H1 (cell line): ENCODE measurements at regions not wholly inside any gene's neighbourhood (a gene's known extent, or its start where the extent isn't known, plus 50 kb on each side); places are given as distances from the start of the nearest gene placed in this dataset.

Experiments used
- CTCF ChIA-PET: fragments of 300-600 bp; sonication (Branson Sonifier 250); formaldehyde crosslinking; loops from one replicate; lab custom pipeline; 2021; ENCODE audit not compliant: partially characterized antibody; lab: Charles Lee
- POLR2A ChIA-PET: fragments of 300-600 bp; sonication (Branson Sonifier 250); formaldehyde crosslinking; loops from one replicate; lab custom pipeline; 2021; ENCODE audit warnings: inconsistent platforms; ENCODE audit not compliant: partially characterized antibody; lab: Charles Lee
- DNase-seq, 2 experiments: peaks; one replicate each; pipeline versions ENCODE4 v3.0.0 to v3.0.0-alpha.2; 2010 to 2022; ENCODE audit warnings: low spot score in 2 of 2, low read depth in 1 of 2, mixed read lengths in 1 of 2
- FAIRE-seq: peaks from 2 replicates; lab custom pipeline; 2011; peaks lifted over from hg19 to GRCh38; lab: Jason Lieb, UNC
- H2AFZ ChIP-seq: 2 replicates; pipeline ENCODE4 v1.8.1; 2012; ENCODE audit warnings: low read length, inconsistent platforms
- H2AK5ac ChIP-seq: 2 replicates; pipeline ENCODE4 v1.6.1; 2013; ENCODE audit warnings: low read depth, low read length
- H2BK120ac ChIP-seq: replicated peaks from 2 replicates; pipeline ENCODE3; 2013; ENCODE audit warnings: low read depth, low read length, inconsistent platforms
- H2BK12ac ChIP-seq: 2 replicates; pipeline ENCODE4 v1.6.1; 2013; ENCODE audit warnings: low read depth, low read length
- H2BK15ac ChIP-seq: 2 replicates; pipeline ENCODE4 v1.6.1; 2013; ENCODE audit warnings: low read length
- H2BK20ac ChIP-seq: 2 replicates; pipeline ENCODE4 v1.6.1; 2013; ENCODE audit warnings: low read length
- H2BK5ac ChIP-seq: 2 replicates; pipeline ENCODE4 v1.6.1; 2013; ENCODE audit warnings: low read depth, low read length
- H3K14ac ChIP-seq: 2 replicates; pipeline ENCODE4 v1.6.1; 2013; ENCODE audit warnings: inconsistent platforms; ENCODE audit not compliant: insufficient read length
- H3K18ac ChIP-seq: 2 replicates; pipeline ENCODE4 v1.6.1; 2013; ENCODE audit warnings: low read length; ENCODE audit errors: extremely low read depth
- H3K23ac ChIP-seq: 2 replicates; pipeline ENCODE4 v1.6.1; 2013; ENCODE audit warnings: inconsistent platforms; ENCODE audit not compliant: insufficient read length
- H3K23me2 ChIP-seq: 2 replicates; pipeline ENCODE4 v1.6.1; 2013; ENCODE audit warnings: low read depth, low read length
- H3K27ac ChIP-seq: 2 replicates; pipeline ENCODE4 v1.6.1; 2011; ENCODE audit warnings: low read depth, low read length, inconsistent platforms
- H3K27me3 ChIP-seq, 4 experiments: replicated peaks in 1 of 4; 1 replicate in 1 of 4; 2 replicates in 3 of 4; pipeline versions ENCODE4 v1.6.1 to v1.8.1; 2011 to 2013; ENCODE audit warnings: low read length in 3 of 4, mild to moderate bottlenecking in 3 of 4, inconsistent platforms in 2 of 4, mixed read lengths in 2 of 4, moderate library complexity in 1 of 4; ENCODE audit not compliant: control insufficient read depth in 3 of 4, insufficient read depth in 3 of 4; ENCODE audit errors: extremely low read depth in 1 of 4
- H3K36me3 ChIP-seq, 4 experiments: 2 replicates each; pipeline versions ENCODE4 v1.6.1 to v1.8.1; 2011 to 2013; ENCODE audit warnings: mild to moderate bottlenecking in 4 of 4, low read length in 3 of 4, moderate library complexity in 2 of 4, control low read depth in 1 of 4, inconsistent platforms in 1 of 4; ENCODE audit not compliant: insufficient read depth in 4 of 4, control insufficient read depth in 2 of 4
- H3K4ac ChIP-seq: replicated peaks from 2 replicates; pipeline ENCODE3; 2013; ENCODE audit warnings: low read length, low read depth, mixed read lengths, inconsistent platforms; ENCODE audit not compliant: insufficient read length
- H3K4me1 ChIP-seq, 4 experiments: replicated peaks in 1 of 4; 1 replicate in 1 of 4; 2 replicates in 3 of 4; pipeline versions ENCODE4 v1.6.1 to v1.8.1; 2011 to 2013; ENCODE audit warnings: low read length in 3 of 4, inconsistent platforms in 2 of 4, mixed read lengths in 1 of 4; ENCODE audit not compliant: insufficient read depth in 4 of 4, control insufficient read depth in 3 of 4
- H3K4me2 ChIP-seq, 2 experiments: 2 replicates each; pipeline versions ENCODE4 v1.6.1 to v1.8.1; 2011 to 2013; ENCODE audit warnings: low read depth in 2 of 2, low read length in 2 of 2, control low read depth in 1 of 2, inconsistent platforms in 1 of 2, mild to moderate bottlenecking in 1 of 2; ENCODE audit not compliant: insufficient read depth in 1 of 2
- H3K4me3 ChIP-seq, 4 experiments: fragments of 200-600, 300-600 bp in 1 of 4; sonication (generic), shearing (Covaris generic), sonication (Bioruptor Twin) in 1 of 4; 2 replicates each; pipeline versions ENCODE4 v1.5.1 to v1.8.1; 2011 to 2016; ENCODE audit warnings: low read length in 4 of 4, low read depth in 3 of 4, control low read depth in 2 of 4, inconsistent platforms in 2 of 4, mild to moderate bottlenecking in 2 of 4, mixed read lengths in 1 of 4, moderate library complexity in 1 of 4; ENCODE audit not compliant: insufficient read depth in 2 of 4; ENCODE audit errors: extremely low read depth in 1 of 4
- H3K56ac ChIP-seq: replicated peaks from 2 replicates; pipeline ENCODE3; 2013; ENCODE audit warnings: low read depth, mild to moderate bottlenecking, mixed read lengths, low read length, inconsistent platforms; ENCODE audit not compliant: insufficient read length
- H3K79me1 ChIP-seq: 2 replicates; pipeline ENCODE4 v1.6.1; 2013; ENCODE audit warnings: low read depth, low read length, control low read depth
- H3K79me2 ChIP-seq, 2 experiments: 2 replicates each; pipeline versions ENCODE4 v1.6.1 to v1.8.1; 2012 to 2013; ENCODE audit warnings: low read length in 2 of 2, mild to moderate bottlenecking in 2 of 2, inconsistent platforms in 1 of 2; ENCODE audit not compliant: insufficient read depth in 2 of 2, control insufficient read depth in 1 of 2
- H3K9ac ChIP-seq, 4 experiments: replicated peaks in 1 of 4; 1 replicate in 1 of 4; 2 replicates in 3 of 4; pipeline versions ENCODE4 v1.6.1 to v1.8.1; 2011 to 2013; ENCODE audit warnings: low read depth in 3 of 4, low read length in 3 of 4, control low read depth in 2 of 4, mild to moderate bottlenecking in 2 of 4, moderate library complexity in 2 of 4, inconsistent platforms in 1 of 4; ENCODE audit errors: extremely low read depth in 1 of 4
- H3K9me3 ChIP-seq, 2 experiments: 2 replicates each; pipeline versions ENCODE4 v1.6.1 to v1.8.1; 2012 to 2013; ENCODE audit warnings: mild to moderate bottlenecking in 2 of 2, moderate library complexity in 2 of 2, control low read depth in 1 of 2, inconsistent platforms in 1 of 2, low read depth in 1 of 2, low read length in 1 of 2, mixed read lengths in 1 of 2; ENCODE audit not compliant: insufficient read depth in 2 of 2
- H4K20me1 ChIP-seq, 2 experiments: replicated peaks in 1 of 2; 2 replicates each; pipeline versions ENCODE3 to v1.8.1; 2011 to 2013; ENCODE audit warnings: inconsistent platforms in 2 of 2, low read length in 2 of 2, mild to moderate bottlenecking in 1 of 2; ENCODE audit not compliant: insufficient read depth in 2 of 2, control insufficient read depth in 1 of 2
- H4K5ac ChIP-seq: 2 replicates; pipeline ENCODE4 v1.6.1; 2013; ENCODE audit warnings: low read length, low read depth, mixed read lengths, inconsistent platforms; ENCODE audit not compliant: insufficient read length
- H4K8ac ChIP-seq: 2 replicates; pipeline ENCODE4 v1.8.0; 2013; ENCODE audit warnings: mild to moderate bottlenecking, moderate library complexity, low read length, inconsistent platforms; ENCODE audit not compliant: insufficient read depth; ENCODE audit errors: extremely low read depth
- H4K91ac ChIP-seq: replicated peaks from 2 replicates; pipeline ENCODE3; 2013; ENCODE audit warnings: low read length, mixed read lengths, inconsistent platforms; ENCODE audit not compliant: insufficient read length
- ATF2 ChIP-seq: IDR thresholded peaks from 2 replicates; pipeline ENCODE4 v1.6.1; 2012; ENCODE audit warnings: low read length, inconsistent platforms
- POU5F1 ChIP-seq: IDR thresholded peaks from 2 replicates; pipeline ENCODE4 v1.6.1; 2011; ENCODE audit warnings: low read depth, mild to moderate bottlenecking, low read length, moderate library complexity
- RAD21 ChIP-seq, 2 experiments: IDR thresholded peaks in 1 of 2; conservative IDR thresholded peaks in 1 of 2; 2 replicates each; pipeline ENCODE4 v1.6.1; 2011; ENCODE audit warnings: low read depth in 2 of 2, low read length in 2 of 2, improper control_type of control experiment in 1 of 2, inconsistent platforms in 1 of 2, mild to moderate bottlenecking in 1 of 2, moderate library complexity in 1 of 2
- RNF2 ChIP-seq: fragments of 200-900, 300-1000 bp; sonication (generic); IDR thresholded peaks from 2 replicates; pipeline ENCODE4 v1.7.1; 2016; ENCODE audit warnings: borderline replicate concordance, low read depth, mild to moderate bottlenecking, antibody characterized with exemption, low read length; ENCODE audit not compliant: poor library complexity, severe bottlenecking; ENCODE audit errors: missing control alignments
- SP1 ChIP-seq: IDR thresholded peaks from 2 replicates; pipeline ENCODE4 v1.6.1; 2011; ENCODE audit warnings: low read depth, low read length
- TCF12 ChIP-seq: IDR thresholded peaks from 2 replicates; pipeline ENCODE4 v1.6.1; 2011; ENCODE audit warnings: low read depth, mild to moderate bottlenecking, low read length
- TEAD4 ChIP-seq: IDR thresholded peaks from 2 replicates; pipeline ENCODE4 v1.6.1; 2012; ENCODE audit warnings: low read depth, low read length, inconsistent platforms, mixed read lengths
- YY1 ChIP-seq: IDR thresholded peaks from 2 replicates; pipeline ENCODE4 v1.6.1; 2011; ENCODE audit warnings: low read depth, mild to moderate bottlenecking, low read length
- WGBS, 2 experiments: shearing (Covaris generic) in 1 of 2; methylation state at CpG; one replicate each; pipeline versions ENCODE4 v1.1.6 to v1.1.7; 2013 to 2015; ENCODE audit warnings: low lambda C conversion rate in 2 of 2, mixed read lengths in 2 of 2, inconsistent platforms in 1 of 2, low coverage in 1 of 2, missing lambda C conversion rate in 1 of 2; ENCODE audit not compliant: insufficient replicate concordance in 2 of 2, insufficient coverage in 1 of 2, insufficient read length in 1 of 2; ENCODE audit errors: extremely low coverage in 1 of 2, missing lambda C conversion rate in 1 of 2; 5-methylcytosine and 5-hydroxymethylcytosine counted together
- TF ChIP-seq, protein P1 (sequence below): IDR thresholded peaks from 2 replicates; pipeline ENCODE4 v1.6.1; 2012; ENCODE audit warnings: inconsistent platforms

- Histone ChIP-seq H3K27ac (no peak overlapping the region), H3K36me3 (no peaks in the 10 kb centered on the region)
- FAIRE-seq = no peak
- TF ChIP-seq RNF2 (no peak), YY1 (no peak), POU5F1 (no peak), SP1 (no peak), TCF12 (no peak), RAD21 (IDR thresholded peaks at IDR 0.05 in 1 of 2, conservative IDR thresholded peaks at IDR 0.05 in 1 of 2; ENCODE audit: low read depth in 2 of 2, low read length in 2 of 2) (no peak), ATF2 (no peak), TEAD4 (no peak)
- TF ChIP-seq, protein P1, sequence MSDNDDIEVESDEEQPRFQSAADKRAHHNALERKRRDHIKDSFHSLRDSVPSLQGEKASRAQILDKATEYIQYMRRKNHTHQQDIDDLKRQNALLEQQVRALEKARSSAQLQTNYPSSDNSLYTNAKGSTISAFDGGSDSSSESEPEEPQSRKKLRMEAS = no peak
These were observed 117.6 kb downstream of the MRPL14 start for GRCh38 chr6:44009425-44010321.

More at GRCh38 chr6:44009425-44010321, 117.6 kb downstream of the MRPL14 start:
- Histone ChIP-seq H2AK5ac (0 out of 2 replicates have a peak overlapping the region, but pooled peaks have one; percentile 32), H3K9ac (no peak overlapping the region), H4K5ac (no peak overlapping the region), H3K14ac (no peak overlapping the region), H3K79me1 (no peaks in the 10 kb centered on the region), H2BK15ac (peak overlapping the region; percentile 81), H2BK12ac (peak overlapping the region; percentile 23; the same call in 1 of the 2 replicates), H3K4ac (no peak overlapping the region), H3K4me2 (no peak overlapping the region), H4K20me1 (no peaks in the 10 kb centered on the region), H3K9me3 (no peaks in the 10 kb centered on the region), H3K18ac (0 out of 2 replicates have a peak overlapping the region, but pooled peaks have one; percentile 15), H2BK20ac (peak overlapping the region; percentile 86; the same call in 1 of the 2 replicates), H4K91ac (no peak overlapping the region), H2BK120ac (no peak overlapping the region), H3K4me1 (peaks cover 4 to 18% (median 11%) of the 10 kb centered on the region in 4 experiments), H2BK5ac (no peak overlapping the region; the same call in 1 of the 2 replicates), H4K8ac (no peak overlapping the region), H3K56ac (no peak overlapping the region), H2AFZ (no peak overlapping the region), H3K4me3 (no peak overlapping the region), H3K23ac (no peak overlapping the region), H3K79me2 (no peaks in the 10 kb centered on the region), H3K27me3 (peaks cover 0 to 3% (median 1%) of the 10 kb centered on the region in 4 experiments; a peak in 2 of 7 replicates), H3K23me2 (peaks cover 3% of the 10 kb centered on the region)
- 45 to 87% methylated on average over 1 to 10 of the region's 11 CpGs for WGBS, 2 experiments
- DNase-seq = no peak
- ChIA-PET CTCF (interaction anchor here (0.6 to 24.5 kb wide), 19 partner anchors 7 to 740 kb away, joined by 3 to 331 read pairs (median 4); partner anchors contain the start of gene VEGFA), POLR2A (interaction anchor here (0.6 to 2.5 kb wide), 6 partner anchors 15 to 309 kb away, joined by 3 to 9 read pairs (median 4); no protein-coding TSS in a partner anchor)
